NCI-H146 treated with DMSO at 0.1 percent for 48 hours (cell line): ENCODE measurements at regions not wholly inside any gene's neighbourhood (a gene's known extent, or its start where the extent isn't known, plus 50 kb on each side); places are given as distances from the start of the nearest gene placed in this dataset.
A peak's percentile ranks its signal among the peaks of the same experiment; 100 is the strongest.

Experiments
- DNase-seq: peaks from one replicate; lab custom pipeline; 2025; ENCODE audit not compliant: unreplicated experiment; lab: John Stamatoyannopoulos, UW

DNA sequence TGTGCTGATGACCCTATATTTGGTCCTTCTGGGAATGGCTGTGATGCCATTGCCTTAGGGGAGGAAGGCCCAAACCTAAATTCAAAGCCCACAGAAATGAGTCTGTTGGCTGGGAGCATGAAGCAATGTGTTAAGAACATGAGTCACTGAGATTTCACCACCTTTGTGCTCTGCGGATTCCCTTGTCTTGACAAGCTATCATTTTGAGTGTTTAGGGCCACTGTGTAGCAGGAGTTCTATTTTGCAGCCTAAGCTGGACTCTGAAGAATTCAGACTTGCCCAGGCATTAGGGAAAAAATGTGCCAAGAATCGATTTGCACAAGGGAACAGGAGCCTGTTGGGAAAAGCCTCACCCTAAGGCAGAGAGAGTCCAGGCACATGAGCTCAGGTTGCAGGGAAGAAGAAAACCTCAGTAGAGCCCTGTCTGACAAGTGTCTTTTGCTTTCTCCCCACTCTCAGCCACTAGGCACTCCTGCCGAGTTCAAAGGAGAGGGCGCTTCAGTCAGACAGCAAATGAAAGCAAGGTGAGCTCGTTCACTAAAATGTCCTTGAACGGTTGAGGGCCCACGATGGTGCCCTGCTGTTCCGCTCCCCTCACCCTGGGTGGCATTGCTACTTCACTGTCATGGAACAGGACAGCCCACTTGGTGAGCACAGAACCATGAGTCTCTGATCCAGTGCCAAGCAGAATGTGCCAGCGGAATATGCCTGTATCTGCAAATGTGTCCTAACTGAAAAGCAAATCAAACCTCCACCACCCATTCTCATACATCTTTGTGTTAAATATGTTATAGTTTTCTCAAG is 93.6 kb downstream of the PRLHR start:
- no peak for DNase-seq

GRCh38 chr10:118501171-118501570 is 94.3 kb downstream of the PRLHR start:
- no peak for DNase-seq

GRCh38 chr10:118500477-118501104 is 94.9 kb downstream of the PRLHR start:
- no peak for DNase-seq

DNA sequence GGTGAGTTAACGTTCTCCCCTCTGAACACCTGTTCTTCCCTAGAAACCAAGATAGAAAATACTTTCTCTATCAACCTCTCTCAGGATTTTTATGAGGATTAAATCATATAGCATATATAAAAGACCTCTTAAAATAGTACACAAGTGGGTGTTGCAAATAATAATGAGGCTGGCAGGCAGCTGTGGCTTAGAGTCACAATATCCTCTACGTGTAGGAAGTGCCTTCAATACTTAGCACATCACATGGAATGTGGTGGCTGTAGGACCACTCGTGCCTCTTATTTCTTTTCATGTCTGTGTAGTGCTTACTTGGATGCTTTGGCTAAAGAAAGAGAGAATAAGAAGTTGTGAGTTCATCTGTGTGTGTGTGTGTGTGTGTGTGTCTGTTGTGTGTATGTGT is 96.3 kb downstream of the PRLHR start:
- no peak for DNase-seq

GRCh38 chr10:118498623-118499022 is 96.8 kb downstream of the PRLHR start:
- DNase-seq = no peak

- no peak for DNase-seq
Observed at GRCh38 chr10:118497227-118497626, 98.2 kb downstream of the PRLHR start.

DNA sequence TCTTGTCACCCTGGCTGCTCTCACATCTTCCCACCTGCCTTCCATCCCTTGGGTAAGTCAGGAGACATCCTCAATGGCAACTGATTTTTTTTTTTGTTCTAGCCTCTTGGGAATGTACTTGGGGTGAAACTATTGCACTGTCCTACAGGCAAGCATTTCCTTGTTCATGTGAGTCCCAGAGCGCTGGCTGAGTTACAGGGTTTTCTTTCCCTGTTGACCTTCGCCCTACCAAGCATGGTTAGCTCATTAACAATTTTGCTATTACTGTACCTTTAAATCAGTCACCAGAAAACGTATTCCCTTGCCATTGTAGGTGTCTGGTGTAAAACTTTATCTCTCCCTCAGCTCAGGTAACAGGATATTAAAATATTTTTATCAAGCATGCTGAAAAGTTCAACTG is 98.9 kb downstream of the PRLHR start:
- no peak for DNase-seq

- DNase-seq = no peak
Observed at GRCh38 chr10:118495499-118495898, 99.9 kb downstream of the PRLHR start.

DNA sequence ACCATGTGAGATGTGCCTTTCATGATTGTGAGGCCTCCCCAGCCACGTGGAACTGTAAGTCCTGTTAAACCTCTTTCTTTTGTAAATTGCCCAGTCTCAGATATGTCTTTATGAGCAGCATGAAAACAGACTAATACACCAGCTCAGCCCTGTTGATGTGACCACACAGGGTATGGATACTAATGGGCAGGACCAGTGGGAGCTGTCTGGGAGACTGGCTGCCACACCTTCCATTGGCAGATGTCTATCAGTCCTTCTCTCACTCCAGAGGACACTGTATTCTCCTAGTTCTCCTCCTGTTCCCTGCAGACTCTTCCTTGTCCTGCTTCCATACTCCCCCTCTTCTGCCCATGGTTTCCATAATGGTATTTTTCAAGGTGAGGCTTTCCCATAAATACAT is 104.4 kb downstream of the PRLHR start:
- no peak for DNase-seq

DNA sequence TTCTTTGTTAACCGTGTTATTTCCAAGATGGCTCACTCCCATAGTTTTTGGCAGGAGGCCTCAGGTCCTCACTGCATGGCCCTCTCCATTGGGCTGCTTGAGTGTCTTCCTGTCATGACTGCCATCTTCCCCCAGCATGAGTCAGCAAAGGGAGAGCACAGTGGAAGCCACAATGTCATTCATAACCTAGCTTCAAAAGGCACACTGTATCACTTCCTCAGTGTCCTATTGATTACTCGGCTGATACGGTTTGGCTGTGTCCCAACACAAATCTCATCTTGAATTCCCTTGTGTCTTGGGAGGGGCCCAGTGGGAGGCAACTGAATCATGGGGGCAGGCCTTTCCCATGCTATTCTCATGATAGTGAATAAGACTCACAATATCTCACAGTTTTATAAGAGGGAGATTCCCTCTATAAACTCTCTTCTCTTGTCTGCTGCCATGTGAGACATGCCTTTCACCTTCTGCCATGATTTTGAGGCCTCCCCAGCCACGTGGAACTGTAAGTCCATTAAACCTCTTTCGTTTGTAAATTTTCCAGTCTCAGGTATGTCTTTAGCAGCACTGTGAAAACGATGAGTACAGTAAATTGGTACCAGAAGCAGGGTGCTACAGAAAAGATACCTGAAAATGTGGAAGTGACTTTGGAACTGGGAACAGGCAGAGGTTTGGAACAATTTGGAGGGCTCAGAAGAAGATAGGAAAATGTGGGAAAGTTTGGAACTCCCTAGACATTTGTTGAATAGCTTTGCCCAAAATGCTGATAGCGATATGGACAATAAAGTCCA is 106.5 kb downstream of the PRLHR start:
- DNase-seq = no peak

DNA sequence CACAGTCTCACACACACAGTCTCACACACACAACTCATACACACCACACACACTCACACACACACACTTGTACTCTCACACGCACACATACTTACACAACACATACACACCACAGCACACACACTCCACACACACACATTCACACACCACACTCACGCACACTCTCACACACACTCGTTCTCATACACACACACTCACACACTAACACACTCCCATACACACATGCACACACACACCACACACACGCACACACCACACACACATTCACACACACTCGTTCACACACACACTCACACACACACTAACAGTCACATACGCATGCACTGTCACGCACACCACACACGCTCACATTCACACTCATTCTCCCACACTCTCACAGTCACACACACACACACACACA is 109.8 kb downstream of the PRLHR start:
- DNase-seq = no peak

GRCh38 chr10:118484152-118484871 is 111.1 kb downstream of the PRLHR start:
- no peak for DNase-seq

DNA sequence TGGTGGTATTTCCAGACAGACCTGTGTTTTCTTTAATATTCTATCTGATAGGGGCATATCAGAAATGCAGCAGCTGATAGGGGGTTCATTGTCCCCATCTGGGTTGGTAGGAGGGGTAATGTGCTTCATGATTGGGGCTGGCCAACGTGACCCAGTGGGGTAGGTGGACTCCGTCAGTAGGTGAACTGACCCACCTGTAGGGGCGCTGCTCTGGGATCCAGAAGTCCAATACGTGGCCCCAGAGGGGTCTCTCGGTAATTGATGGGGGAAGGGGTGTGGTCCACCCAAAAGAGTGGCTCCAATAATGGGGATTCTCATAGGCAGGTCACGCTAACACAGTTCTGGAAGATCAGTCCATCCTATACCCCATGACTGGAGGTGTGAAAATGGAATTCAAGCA is 112.0 kb downstream of the PRLHR start:
- DNase-seq = no peak

- DNase-seq = no peak
Observed at GRCh38 chr10:118482393-118483331, 112.8 kb downstream of the PRLHR start.

DNA sequence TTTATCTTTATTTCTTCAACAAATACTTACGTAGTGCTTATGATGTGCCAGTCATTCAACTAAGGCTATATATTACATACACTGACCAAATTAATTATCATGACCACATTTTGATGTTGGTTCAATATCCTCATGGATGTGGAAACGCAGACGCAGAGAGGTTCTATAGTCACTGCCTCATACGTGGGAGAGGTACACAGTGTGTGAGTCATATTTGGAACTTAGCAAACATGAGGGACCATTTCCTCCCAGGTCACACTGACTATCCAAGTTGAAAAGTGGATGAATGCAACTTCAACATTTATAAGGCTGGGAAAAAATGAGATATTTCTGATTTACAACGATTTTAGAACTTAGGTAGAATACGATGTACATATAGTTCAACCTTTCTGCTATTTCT is 113.6 kb downstream of the PRLHR start:
- no peak for DNase-seq

DNA sequence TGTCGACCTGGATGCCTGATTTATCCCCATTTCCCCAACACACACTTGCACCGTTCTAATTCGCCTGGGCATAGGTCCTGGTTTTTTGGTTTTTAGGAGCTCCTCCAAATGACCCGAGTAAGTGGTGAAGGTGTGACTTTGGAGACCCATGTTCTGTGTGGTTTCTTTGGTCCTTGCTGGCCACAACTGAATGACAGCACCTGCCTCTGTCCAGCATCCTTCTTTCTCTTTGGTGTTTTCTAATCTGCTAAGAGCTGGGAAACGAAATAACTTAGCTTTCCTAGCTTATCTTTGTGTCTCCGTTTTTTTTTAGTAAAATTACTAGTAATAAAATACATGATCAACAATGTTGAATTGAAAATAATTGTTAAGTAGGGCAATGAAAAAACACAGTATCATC is 120.2 kb downstream of the PRLHR start:
- no peak for DNase-seq

DNA sequence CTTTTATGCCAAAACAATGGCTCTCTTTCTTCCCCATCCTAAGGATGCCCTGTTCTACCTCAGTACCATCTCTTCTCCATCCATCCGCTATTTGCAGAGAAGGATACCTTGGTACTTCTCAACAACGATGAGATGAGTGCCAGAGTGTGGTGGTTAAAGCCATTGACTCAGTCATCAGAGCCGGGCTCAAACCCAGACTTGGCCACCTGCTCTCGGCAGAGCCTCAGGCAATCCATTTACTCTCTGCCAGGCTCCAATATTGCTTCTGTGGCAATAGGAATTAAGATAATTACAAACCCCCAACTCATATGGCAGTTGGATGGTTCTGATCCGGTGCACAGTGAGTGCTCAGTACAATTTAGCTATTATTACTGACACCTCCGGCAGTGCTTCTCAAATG is 121.3 kb downstream of the PRLHR start:
- DNase-seq = peak; percentile 31

GRCh38 chr10:118473305-118473960 is 122.0 kb downstream of the PRLHR start:
- DNase-seq = no peak

- DNase-seq = no peak
Observed at GRCh38 chr10:118472415-118473304, 122.8 kb downstream of the PRLHR start.
